Kidney (tissue), 13 donors: ENCODE measurements at regions not wholly inside any gene's neighbourhood (a gene's known extent, or its start where the extent isn't known, plus 50 kb on each side); places are given as distances from the start of the nearest gene placed in this dataset.
A peak's percentile ranks its signal among the peaks of the same experiment; 100 is the strongest.

Experiments used
- DNase-seq, 5 donors: peaks; one replicate each; pipeline ENCODE4 v3.0.0-alpha.2; 2013 to 2020
- FAIRE-seq: peaks from 2 replicates; lab custom pipeline; 2012; peaks lifted over from hg19 to GRCh38; lab: Jason Lieb, UNC
- H3K27ac ChIP-seq, 2 donors: one replicate each; pipeline ENCODE4 v1.7.0; 2013; ENCODE audit warnings: low read depth in 2 of 2, low read length in 2 of 2, inconsistent platforms in 1 of 2
- H3K27me3 ChIP-seq: one replicate; pipeline ENCODE4 v1.7.1; 2013; ENCODE audit warnings: low read length, inconsistent platforms; ENCODE audit not compliant: control insufficient read depth, insufficient read depth
- H3K36me3 ChIP-seq, 3 donors: one replicate each; pipeline versions ENCODE4 v1.7.0 to v1.7.1; 2013; ENCODE audit warnings: low read length in 3 of 3, control low read depth in 1 of 3, inconsistent platforms in 1 of 3; ENCODE audit not compliant: insufficient read depth in 3 of 3, control insufficient read depth in 2 of 3
- H3K4me1 ChIP-seq, 3 donors: one replicate each; pipeline versions ENCODE4 v1.7.0 to v1.7.1; 2013; ENCODE audit warnings: low read length in 3 of 3, inconsistent platforms in 1 of 3, low read depth in 1 of 3; ENCODE audit not compliant: control insufficient read depth in 2 of 3, insufficient read depth in 2 of 3
- H3K4me3 ChIP-seq, 3 donors: one replicate each; pipeline versions ENCODE4 v1.7.0 to v1.8.1; 2013; ENCODE audit warnings: low read length in 3 of 3, control low read depth in 1 of 3, inconsistent platforms in 1 of 3
- H3K9ac ChIP-seq, 3 donors: one replicate each; pipeline versions ENCODE4 v1.7.0 to v1.7.1; 2013; ENCODE audit warnings: low read length in 3 of 3, control low read depth in 1 of 3, inconsistent platforms in 1 of 3
- H3K9me3 ChIP-seq, 3 donors: one replicate each; pipeline versions ENCODE4 v1.7.0 to v1.7.1; 2013; ENCODE audit warnings: low read length in 3 of 3, control low read depth in 1 of 3, inconsistent platforms in 1 of 3; ENCODE audit not compliant: control insufficient read depth in 2 of 3, insufficient read depth in 1 of 3
- intact Hi-C: fragments of 100-400 bp; cut with DNase I; formaldehyde crosslinking; loops from one replicate; pipeline ENCODE4 v1.11.1; 2022
- TF ChIP-seq, protein P1 (sequence below): IDR thresholded peaks from 3 replicates; pipeline ENCODE4 v1.5.1; 2012; ENCODE audit warnings: mild to moderate bottlenecking, moderate library complexity, borderline replicate concordance; ENCODE audit not compliant: insufficient read depth; ENCODE audit errors: extremely low read depth
- donor health status: control.
- donor health status: control.
- donor health status: control.
- donor health status: control.
- donor health status: control.
- donor health status: DM: yes; HTN: yes; CAD: no.
- donor health status: Normal renal cell carcinoma (clear cell type).

DNA sequence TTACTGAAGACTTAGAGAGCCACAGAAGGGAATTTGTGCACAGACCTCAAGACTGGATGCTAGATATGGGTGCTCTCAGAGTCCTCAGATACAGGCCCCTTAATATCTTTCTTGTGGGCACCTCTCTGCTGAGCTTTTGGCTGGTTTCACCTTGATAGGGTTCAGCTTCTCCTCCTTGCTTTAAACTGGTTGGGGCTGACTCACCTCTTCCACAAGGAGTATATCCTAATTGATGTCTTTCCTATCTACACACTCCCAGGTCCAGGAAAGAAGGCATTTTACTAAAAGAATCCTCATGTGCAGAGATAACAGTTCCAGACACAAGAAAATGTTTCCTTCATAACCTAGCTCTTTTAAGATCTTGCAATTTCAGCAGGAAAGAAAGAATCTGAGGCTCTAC is 284.4 kb downstream of the NDFIP2 start:
- TF ChIP-seq, protein P1, sequence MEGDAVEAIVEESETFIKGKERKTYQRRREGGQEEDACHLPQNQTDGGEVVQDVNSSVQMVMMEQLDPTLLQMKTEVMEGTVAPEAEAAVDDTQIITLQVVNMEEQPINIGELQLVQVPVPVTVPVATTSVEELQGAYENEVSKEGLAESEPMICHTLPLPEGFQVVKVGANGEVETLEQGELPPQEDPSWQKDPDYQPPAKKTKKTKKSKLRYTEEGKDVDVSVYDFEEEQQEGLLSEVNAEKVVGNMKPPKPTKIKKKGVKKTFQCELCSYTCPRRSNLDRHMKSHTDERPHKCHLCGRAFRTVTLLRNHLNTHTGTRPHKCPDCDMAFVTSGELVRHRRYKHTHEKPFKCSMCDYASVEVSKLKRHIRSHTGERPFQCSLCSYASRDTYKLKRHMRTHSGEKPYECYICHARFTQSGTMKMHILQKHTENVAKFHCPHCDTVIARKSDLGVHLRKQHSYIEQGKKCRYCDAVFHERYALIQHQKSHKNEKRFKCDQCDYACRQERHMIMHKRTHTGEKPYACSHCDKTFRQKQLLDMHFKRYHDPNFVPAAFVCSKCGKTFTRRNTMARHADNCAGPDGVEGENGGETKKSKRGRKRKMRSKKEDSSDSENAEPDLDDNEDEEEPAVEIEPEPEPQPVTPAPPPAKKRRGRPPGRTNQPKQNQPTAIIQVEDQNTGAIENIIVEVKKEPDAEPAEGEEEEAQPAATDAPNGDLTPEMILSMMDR, result no peak
- H3K4me1 ChIP-seq, result no peaks in the 10 kb centered on the region
- H3K4me3 ChIP-seq, result no peak overlapping the region
- no peak for FAIRE-seq
- no peak overlapping the region for H3K9ac ChIP-seq
- DNase-seq, result no peak
- intact Hi-C loops, result no loop called here
- H3K27ac ChIP-seq, result no peak overlapping the region
- no peaks in the 10 kb centered on the region for H3K27me3 ChIP-seq
- no peaks in the 10 kb centered on the region for H3K9me3 ChIP-seq
- H3K36me3 ChIP-seq, result no peaks in the 10 kb centered on the region

DNA sequence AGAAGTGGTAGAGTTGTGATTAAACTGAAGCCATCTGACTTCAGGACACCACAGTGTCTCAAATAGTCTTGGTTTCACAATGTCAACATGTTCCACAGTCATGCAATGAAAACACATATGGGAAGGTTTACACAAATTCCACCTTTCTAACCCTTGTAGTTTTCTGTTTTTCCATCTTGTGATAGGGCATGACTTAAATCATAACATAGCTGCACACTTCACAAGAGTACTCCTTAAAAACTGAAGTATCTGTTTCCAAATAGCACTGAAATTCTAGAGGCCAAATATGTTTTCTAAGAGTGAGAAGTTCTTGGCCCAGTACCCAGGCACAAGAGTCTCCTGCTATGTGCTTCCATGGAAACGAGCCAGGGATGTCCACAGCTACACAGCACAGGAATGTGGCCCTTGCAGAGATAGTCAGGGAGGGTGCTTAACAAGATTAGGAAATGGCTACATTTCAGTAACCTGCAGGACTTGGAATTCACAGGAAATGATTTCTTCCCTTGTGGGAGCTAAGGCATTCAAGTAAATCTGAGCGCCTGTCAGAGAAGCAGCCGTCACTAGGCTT is 269.1 kb downstream of the NDFIP2 start:
- Histone ChIP-seq H3K4me3 (no peak overlapping the region), H3K27me3 (no peaks in the 10 kb centered on the region), H3K27ac (peak overlapping the region in 1 of 2 donors; percentile 49), H3K36me3 (no peaks in the 10 kb centered on the region), H3K9me3 (no peaks in the 10 kb centered on the region), H3K4me1 (peaks cover 3 to 8% (median 6%) of the 10 kb centered on the region in 3 donors), H3K9ac (no peak overlapping the region)
- TF ChIP-seq, protein P1, result no peak
- intact Hi-C loops, result no loop called here
- DNase-seq, result peak in 4 of 5 donors; percentile 63 to 88 (median 74)
- FAIRE-seq, result no peak

DNA sequence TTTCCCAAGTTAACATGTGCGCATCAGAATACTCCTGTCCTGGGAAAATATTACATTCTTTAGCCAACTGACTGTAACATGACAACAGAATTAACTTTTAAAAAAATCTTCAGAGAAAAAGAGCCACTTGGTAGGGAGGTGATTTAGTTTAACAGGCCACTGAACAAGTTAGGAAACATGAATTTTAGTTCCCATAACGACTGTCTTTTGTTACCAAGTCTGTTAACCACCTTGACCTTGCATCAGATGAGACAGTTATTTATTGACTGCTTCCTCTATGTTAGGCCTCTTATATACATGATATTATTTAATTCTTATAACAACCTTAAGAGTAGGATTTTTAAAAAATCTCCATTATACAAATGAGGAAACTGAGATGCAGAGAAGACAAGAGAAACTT is 268.6 kb downstream of the NDFIP2 start:
- peaks cover 3 to 9% (median 6%) of the 10 kb centered on the region in 3 donors for H3K4me1 ChIP-seq
- H3K9ac ChIP-seq, result no peak overlapping the region
- DNase-seq (peak in 2 of 5 donors; percentile 53 to 57), FAIRE-seq (no peak)
- H3K9me3 ChIP-seq, result no peaks in the 10 kb centered on the region
- H3K27me3 ChIP-seq, result no peaks in the 10 kb centered on the region
- intact Hi-C loops, result no loop called here
- H3K36me3 ChIP-seq, result no peaks in the 10 kb centered on the region
- H3K27ac ChIP-seq, result peak overlapping the region in 1 of 2 donors; percentile 49
- TF ChIP-seq, protein P1, result no peak
- H3K4me3 ChIP-seq, result no peak overlapping the region

DNA sequence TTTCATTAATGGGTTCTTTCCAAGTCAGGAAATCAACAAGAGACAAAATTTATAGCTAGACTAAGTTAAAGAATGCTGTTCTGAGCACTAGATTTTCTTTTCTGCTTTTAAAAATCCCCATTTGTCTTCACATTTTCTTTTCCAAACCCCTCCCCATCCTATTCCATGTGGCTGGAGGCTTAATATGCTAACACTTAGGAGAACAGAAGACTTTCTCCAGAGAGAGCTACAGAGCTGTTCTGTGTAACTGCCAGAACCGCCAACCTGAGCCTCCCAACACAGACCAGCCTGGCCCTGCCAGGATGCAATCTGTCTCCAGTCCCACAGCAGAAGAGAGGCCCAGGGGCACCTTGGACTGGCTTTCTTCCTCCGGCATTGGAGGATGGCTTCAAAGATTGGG is 264.1 kb downstream of the NDFIP2 start:
- no peak overlapping the region for H3K4me3 ChIP-seq
- intact Hi-C loops, result no loop called here
- H3K27ac ChIP-seq, result no peak overlapping the region
- TF ChIP-seq, protein P1, result no peak
- no peaks in the 10 kb centered on the region for H3K27me3 ChIP-seq
- FAIRE-seq (no peak), DNase-seq (peak in 2 of 5 donors; percentile 39 to 64)
- peaks cover 8 to 9% (median 9%) of the 10 kb centered on the region in 3 donors for H3K4me1 ChIP-seq
- H3K9me3 ChIP-seq, result no peaks in the 10 kb centered on the region
- H3K36me3 ChIP-seq, result no peaks in the 10 kb centered on the region
- no peak overlapping the region for H3K9ac ChIP-seq
